Adrenal gland (tissue), 9 donors: ENCODE measurements at regions not wholly inside any gene's neighbourhood (a gene's known extent, or its start where the extent isn't known, plus 50 kb on each side); places are given as distances from the start of the nearest gene placed in this dataset.
A peak's percentile ranks its signal among the peaks of the same experiment; 100 is the strongest.

ENCODE experiments used
- DNase-seq, 7 donors: peaks; one replicate each; pipeline ENCODE4 v3.0.0-alpha.2; 2019 to 2020
- H3K27ac ChIP-seq, 5 donors: fragments of 200-600 bp; sonication (generic) in 4 of 5; 1 replicate in 3 of 5; 2 replicates in 2 of 5; pipeline versions ENCODE4 v1.5.1 to v1.8.0; 2016 to 2020; ENCODE audit warnings: mild to moderate bottlenecking in 1 of 5
- H3K27me3 ChIP-seq: fragments of 200-600 bp; 2 replicates; pipeline ENCODE4 v1.8.0; 2021
- H3K36me3 ChIP-seq, 2 donors: fragments of 200-600 bp; replicated peaks in 1 of 2; 1 replicate in 1 of 2; 2 replicates in 1 of 2; pipeline versions ENCODE4 v1.5.1 to v1.8.0; 2018 to 2022
- H3K4me1 ChIP-seq, 2 donors: fragments of 200-600 bp; replicated peaks in 1 of 2; 1 replicate in 1 of 2; 2 replicates in 1 of 2; pipeline versions ENCODE4 v1.5.1 to v1.8.0; 2018 to 2021
- H3K4me3 ChIP-seq, 4 donors: fragments of 200-600 bp; sonication (generic) in 3 of 4; one replicate each; pipeline ENCODE4 v1.5.1; 2016 to 2018
- H3K9me3 ChIP-seq, 3 donors: fragments of 200-600 bp; sonication (generic) in 1 of 3; replicated peaks in 1 of 3; 1 replicate in 2 of 3; 2 replicates in 1 of 3; pipeline versions ENCODE4 v1.5.1 to v1.8.0; 2016 to 2021
- POLR2A ChIP-seq, 2 donors: fragments of 450-650 bp; IDR thresholded peaks; one replicate each; pipeline ENCODE4 v1.6.1; 2017; ENCODE audit warnings: antibody characterized with exemption in 2 of 2, mild to moderate bottlenecking in 2 of 2, moderate library complexity in 1 of 2
- WGBS, 4 donors: extraction: QIAGEN DNeasy Blood & Tissue Kit in 2 of 4; methylation state at CpG; one replicate each; pipeline versions ENCODE4 v1.1.5 to v1.1.7; 2013 to 2017; 5-methylcytosine and 5-hydroxymethylcytosine counted together
- intact Hi-C, 2 donors: fragments of 100-400 bp; cut with DNase I; formaldehyde crosslinking; loops; one replicate each; pipeline versions ENCODE4 v1.14.1 to v1.15.0; 2022 to 2023
- TF ChIP-seq, protein P1 (sequence below), 6 experiments: fragments of 450-650 bp in 4 of 6; fragments of 200-600 bp in 2 of 6; sonication (generic) in 1 of 6; IDR thresholded peaks; 1 replicate in 5 of 6; 2 replicates in 1 of 6; pipeline versions ENCODE4 v1.5.1 to v1.8.0; 2016 to 2021; ENCODE audit warnings: antibody characterized with exemption in 6 of 6, mild to moderate bottlenecking in 2 of 6, moderate library complexity in 1 of 6
- donor health status: healthy with polysubstance abuse.
- donor health status: Bipolar disorder and iron deficiency.
- donor health status: DM: yes; HTN: yes; CAD: no.
- donor health status: DM: no; HTN: no; CAD: no.
- donor health status: DM: no; HTN: no; CAD: no.

DNA sequence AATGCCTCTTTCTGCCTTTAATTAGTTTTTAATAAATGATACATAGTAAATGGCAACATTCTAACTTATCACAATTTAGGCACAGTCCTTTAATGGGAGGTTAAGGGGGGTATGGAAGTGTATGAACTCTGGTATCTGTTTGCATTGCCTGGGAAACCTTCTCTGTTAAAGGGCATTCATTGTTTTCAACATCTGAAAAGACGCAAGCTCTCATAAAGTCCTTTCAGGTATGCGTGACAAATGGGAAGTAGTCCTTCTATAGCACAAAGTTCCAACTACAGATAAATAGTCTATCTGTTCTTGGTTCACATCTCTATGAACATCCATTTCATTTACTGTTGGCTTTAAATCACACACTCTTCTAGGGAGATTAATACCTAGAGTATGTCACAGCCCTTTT, 298.0 kb upstream of the PMFBP1 start:
- WGBS, 4 donors, result 90 to 96% (median 93%) methylated on average over 2 of the region's 2 CpGs
- TF ChIP-seq, protein P1, sequence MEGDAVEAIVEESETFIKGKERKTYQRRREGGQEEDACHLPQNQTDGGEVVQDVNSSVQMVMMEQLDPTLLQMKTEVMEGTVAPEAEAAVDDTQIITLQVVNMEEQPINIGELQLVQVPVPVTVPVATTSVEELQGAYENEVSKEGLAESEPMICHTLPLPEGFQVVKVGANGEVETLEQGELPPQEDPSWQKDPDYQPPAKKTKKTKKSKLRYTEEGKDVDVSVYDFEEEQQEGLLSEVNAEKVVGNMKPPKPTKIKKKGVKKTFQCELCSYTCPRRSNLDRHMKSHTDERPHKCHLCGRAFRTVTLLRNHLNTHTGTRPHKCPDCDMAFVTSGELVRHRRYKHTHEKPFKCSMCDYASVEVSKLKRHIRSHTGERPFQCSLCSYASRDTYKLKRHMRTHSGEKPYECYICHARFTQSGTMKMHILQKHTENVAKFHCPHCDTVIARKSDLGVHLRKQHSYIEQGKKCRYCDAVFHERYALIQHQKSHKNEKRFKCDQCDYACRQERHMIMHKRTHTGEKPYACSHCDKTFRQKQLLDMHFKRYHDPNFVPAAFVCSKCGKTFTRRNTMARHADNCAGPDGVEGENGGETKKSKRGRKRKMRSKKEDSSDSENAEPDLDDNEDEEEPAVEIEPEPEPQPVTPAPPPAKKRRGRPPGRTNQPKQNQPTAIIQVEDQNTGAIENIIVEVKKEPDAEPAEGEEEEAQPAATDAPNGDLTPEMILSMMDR (IDR thresholded peaks at IDR 0.05), result no peak
- no peak for TF ChIP-seq POLR2A (IDR thresholded peaks at IDR 0.05)
- Histone ChIP-seq H3K27me3 (no peaks in the 10 kb centered on the region), H3K9me3 (no peaks in the 10 kb centered on the region), H3K4me3 (no peak overlapping the region), H3K27ac (no peak overlapping the region), H3K4me1 (no peaks in the 10 kb centered on the region), H3K36me3 (no peaks in the 10 kb centered on the region)
- no peak for DNase-seq
- intact Hi-C loops, result loop anchor here (5.0 to 10.0 kb wide), 3 partner anchors 225 to 345 kb away; no protein-coding TSS in a partner anchor

DNA sequence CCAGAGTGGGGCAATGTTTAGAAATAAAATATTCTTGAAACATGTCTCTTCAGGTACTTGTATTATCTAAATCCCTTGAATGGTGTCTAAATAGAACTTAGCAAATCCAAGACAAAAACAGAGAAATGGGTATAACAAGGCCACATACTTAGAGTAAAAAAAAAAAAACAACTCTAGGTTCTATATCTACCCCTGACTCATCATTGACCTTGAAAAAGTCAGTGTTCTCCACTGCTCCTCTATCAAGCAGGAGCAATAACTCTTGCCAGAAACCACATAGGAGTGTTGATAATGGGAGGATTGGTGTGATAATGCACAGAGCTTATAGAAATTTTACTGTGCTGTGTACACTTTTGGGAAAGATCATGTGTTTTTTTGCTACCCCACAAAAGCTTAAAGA, 296.6 kb upstream of the PMFBP1 start:
- no peak for DNase-seq
- intact Hi-C loops, result loop anchor here (5.0 to 10.0 kb wide), 3 partner anchors 224 to 344 kb away; no protein-coding TSS in a partner anchor
- no peaks in the 10 kb centered on the region for H3K9me3 ChIP-seq

DNA sequence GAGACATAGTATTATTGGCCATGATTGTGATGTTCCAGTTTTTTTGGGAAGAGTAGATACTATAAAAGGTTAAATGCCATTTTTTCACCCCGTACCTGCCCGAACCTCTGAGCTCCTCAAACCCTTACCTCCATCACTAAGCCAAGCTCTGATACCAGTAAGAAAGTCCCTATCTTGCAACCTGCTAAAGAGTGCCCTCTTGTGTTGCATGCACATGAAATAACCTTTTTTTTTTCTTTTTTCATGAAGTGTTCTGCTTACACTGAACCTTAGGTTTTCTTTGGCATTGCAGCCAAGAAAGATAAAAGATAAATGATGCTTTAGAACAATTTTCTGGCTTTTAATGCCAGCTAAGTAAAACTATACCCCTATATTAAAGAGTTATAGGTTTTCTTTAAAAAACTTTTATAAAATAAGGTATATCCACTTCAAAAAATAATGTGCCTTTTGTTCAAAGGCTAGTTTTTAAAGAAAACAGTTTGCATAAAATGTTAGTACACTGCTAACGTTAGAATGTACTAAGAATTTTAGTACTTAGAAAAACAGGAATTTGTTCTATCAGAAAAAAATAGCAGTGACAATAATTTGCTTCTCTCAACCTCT, 295.3 kb upstream of the PMFBP1 start:
- H3K9me3 ChIP-seq, result no peaks in the 10 kb centered on the region
- H3K4me3 ChIP-seq, result no peak overlapping the region
- no peaks in the 10 kb centered on the region for H3K4me1 ChIP-seq
- TF ChIP-seq, protein P1 (IDR thresholded peaks at IDR 0.05), result peak in 5 of 6 experiments; percentile 45 to 68 (median 59)
- TF ChIP-seq POLR2A (IDR thresholded peaks at IDR 0.05), result no peak
- intact Hi-C loops, result loop anchor here (5.0 to 10.0 kb wide), 3 partner anchors 222 to 342 kb away; no protein-coding TSS in a partner anchor
- WGBS, 4 donors, result 39 to 49% (median 46%) methylated on average over 3 of the region's 3 CpGs
- no peak overlapping the region for H3K27ac ChIP-seq
- peak in 1 of 7 donors; percentile 23 for DNase-seq
- no peaks in the 10 kb centered on the region for H3K36me3 ChIP-seq
- no peaks in the 10 kb centered on the region for H3K27me3 ChIP-seq

More for the DNA sequence above, 296.6 kb upstream of the PMFBP1 start:
- Histone ChIP-seq H3K36me3 (no peaks in the 10 kb centered on the region), H3K4me1 (no peaks in the 10 kb centered on the region), H3K4me3 (no peak overlapping the region), H3K27me3 (no peaks in the 10 kb centered on the region), H3K27ac (no peak overlapping the region)
- no peak for TF ChIP-seq POLR2A (IDR thresholded peaks at IDR 0.05)
- TF ChIP-seq, protein P1 (IDR thresholded peaks at IDR 0.05), result no peak

DNA sequence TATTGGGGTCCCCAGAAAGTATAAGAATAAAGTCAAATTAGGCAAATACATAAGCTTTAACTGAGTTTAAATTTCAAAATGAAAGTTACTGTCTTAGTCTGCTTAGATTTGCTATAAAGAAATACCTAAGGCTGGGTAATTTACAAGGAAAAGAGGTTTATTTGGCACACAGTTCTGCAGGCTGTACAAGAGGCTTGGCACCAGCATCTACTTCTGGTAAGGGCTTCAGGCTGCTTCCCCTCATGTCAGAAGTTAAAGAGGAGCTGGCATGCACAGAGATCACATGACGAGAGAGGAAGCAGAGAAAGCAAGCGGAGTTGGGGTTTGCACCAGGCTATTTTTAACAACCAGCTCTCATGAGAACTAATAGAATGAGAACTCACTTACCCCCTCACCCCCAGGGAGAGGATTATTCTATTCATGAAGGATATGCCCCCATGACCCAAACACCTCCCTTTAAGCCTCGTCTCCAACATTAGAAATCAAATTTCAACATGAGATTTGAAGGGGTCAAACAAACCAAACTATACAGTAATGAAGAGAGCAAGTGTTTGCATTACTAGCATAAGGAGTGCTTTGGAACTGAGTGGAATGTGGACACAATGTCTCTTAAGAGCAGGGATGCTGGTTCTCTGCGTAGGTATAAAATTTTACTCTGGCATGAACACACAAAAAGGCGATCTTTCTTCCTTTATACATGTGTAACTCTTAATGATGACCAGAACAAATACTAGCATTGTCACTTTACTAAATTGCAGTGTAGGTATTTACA, 292.8 kb upstream of the PMFBP1 start:
- WGBS, 4 donors, result 69 to 86% (median 77%) methylated on average over 5 of the region's 5 CpGs
- Histone ChIP-seq H3K4me1 (no peaks in the 10 kb centered on the region), H3K4me3 (no peak overlapping the region), H3K9me3 (peaks cover 0 to 6% (median 0%) of the 10 kb centered on the region in 3 donors), H3K27me3 (no peaks in the 10 kb centered on the region), H3K36me3 (no peaks in the 10 kb centered on the region), H3K27ac (no peak overlapping the region)
- TF ChIP-seq, protein P1 (IDR thresholded peaks at IDR 0.05), result no peak
- TF ChIP-seq POLR2A (IDR thresholded peaks at IDR 0.05), result no peak
- intact Hi-C loops, result loop anchor here (5.0 to 10.0 kb wide), 3 partner anchors 220 to 340 kb away; no protein-coding TSS in a partner anchor
- DNase-seq, result no peak
